ENCODE measurements at regions not wholly inside any gene's neighbourhood (a gene's known extent, or its start where the extent isn't known, plus 50 kb on each side); places are given as distances from the start of the nearest gene placed in this dataset.

- Histone ChIP-seq H3K4me3 (ENCODE audit: low read depth in 2 of 2, low read length in 2 of 2) (no peak overlapping the region), H3K9me3 (ENCODE audit: control insufficient read depth, insufficient read depth, low read depth, low read length) (no peaks in the 10 kb centered on the region), H3K36me3 (ENCODE audit: control insufficient read depth, insufficient read depth, low read length) (no peaks in the 10 kb centered on the region), H3K4me1 (ENCODE audit: control insufficient read depth, insufficient read depth, low read length) (no peaks in the 10 kb centered on the region), H3K27ac (ENCODE audit: low read length) (no peak overlapping the region), H3K27me3 (ENCODE audit: control insufficient read depth, insufficient read depth, low read length) (no peaks in the 10 kb centered on the region)
- intact Hi-C loops (cut with micrococcal nuclease; ENCODE audit: unreplicated experiment) = no loop called here
- BruUV-seq (replicated peaks) = no TSS peak
- TF ChIP-seq CTCF (IDR thresholded peaks at IDR 0.05) (no peak), SIN3A (IDR thresholded peaks at IDR 0.05; ENCODE audit: borderline replicate concordance, insufficient read depth, low read depth, low read length) (no peak), TCF7L2 (IDR thresholded peaks at IDR 0.05; ENCODE audit: low read depth, low read length) (no peak), POLR2AphosphoS5 (IDR thresholded peaks at IDR 0.05; ENCODE audit: low read depth, low read length) (no peak)
- TF ChIP-seq, protein P1, sequence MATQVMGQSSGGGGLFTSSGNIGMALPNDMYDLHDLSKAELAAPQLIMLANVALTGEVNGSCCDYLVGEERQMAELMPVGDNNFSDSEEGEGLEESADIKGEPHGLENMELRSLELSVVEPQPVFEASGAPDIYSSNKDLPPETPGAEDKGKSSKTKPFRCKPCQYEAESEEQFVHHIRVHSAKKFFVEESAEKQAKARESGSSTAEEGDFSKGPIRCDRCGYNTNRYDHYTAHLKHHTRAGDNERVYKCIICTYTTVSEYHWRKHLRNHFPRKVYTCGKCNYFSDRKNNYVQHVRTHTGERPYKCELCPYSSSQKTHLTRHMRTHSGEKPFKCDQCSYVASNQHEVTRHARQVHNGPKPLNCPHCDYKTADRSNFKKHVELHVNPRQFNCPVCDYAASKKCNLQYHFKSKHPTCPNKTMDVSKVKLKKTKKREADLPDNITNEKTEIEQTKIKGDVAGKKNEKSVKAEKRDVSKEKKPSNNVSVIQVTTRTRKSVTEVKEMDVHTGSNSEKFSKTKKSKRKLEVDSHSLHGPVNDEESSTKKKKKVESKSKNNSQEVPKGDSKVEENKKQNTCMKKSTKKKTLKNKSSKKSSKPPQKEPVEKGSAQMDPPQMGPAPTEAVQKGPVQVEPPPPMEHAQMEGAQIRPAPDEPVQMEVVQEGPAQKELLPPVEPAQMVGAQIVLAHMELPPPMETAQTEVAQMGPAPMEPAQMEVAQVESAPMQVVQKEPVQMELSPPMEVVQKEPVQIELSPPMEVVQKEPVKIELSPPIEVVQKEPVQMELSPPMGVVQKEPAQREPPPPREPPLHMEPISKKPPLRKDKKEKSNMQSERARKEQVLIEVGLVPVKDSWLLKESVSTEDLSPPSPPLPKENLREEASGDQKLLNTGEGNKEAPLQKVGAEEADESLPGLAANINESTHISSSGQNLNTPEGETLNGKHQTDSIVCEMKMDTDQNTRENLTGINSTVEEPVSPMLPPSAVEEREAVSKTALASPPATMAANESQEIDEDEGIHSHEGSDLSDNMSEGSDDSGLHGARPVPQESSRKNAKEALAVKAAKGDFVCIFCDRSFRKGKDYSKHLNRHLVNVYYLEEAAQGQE (IDR thresholded peaks at IDR 0.05; ENCODE audit: insufficient read depth in 1 of 2, low read depth in 2 of 2, low read length in 1 of 2) = no peak
- DNase-seq (ENCODE audit: low read depth, low spot score) (no peak), ATAC-seq (no peak)
- CTCF ChIA-PET = no interaction called here
- POLR2A ChIA-PET = no interaction called here
- in situ Hi-C loops (cut with HindIII; ENCODE audit: low pct_unique_long_range_greater_than_20kb, low sequenced_read_pairs) = no loop called here
Observed at GRCh38 chr22:47417699-47418098, 655.2 kb downstream of the TBC1D22A start.

GRCh38 chr22:47411006-47411405 is 648.6 kb downstream of the TBC1D22A start:
- in situ Hi-C loops (cut with HindIII; ENCODE audit: low pct_unique_long_range_greater_than_20kb, low sequenced_read_pairs) = no loop called here
- H3K4me3 ChIP-seq (ENCODE audit: low read depth in 2 of 2, low read length in 2 of 2) = no peak overlapping the region
- no peak overlapping the region for H3K27ac ChIP-seq (ENCODE audit: low read length)
- no peaks in the 10 kb centered on the region for H3K9me3 ChIP-seq (ENCODE audit: control insufficient read depth, insufficient read depth, low read depth, low read length)
- no peaks in the 10 kb centered on the region for H3K27me3 ChIP-seq (ENCODE audit: control insufficient read depth, insufficient read depth, low read length)
- no peak for DNase-seq (ENCODE audit: low read depth, low spot score)
- TF ChIP-seq CTCF (IDR thresholded peaks at IDR 0.05) = no peak
- TF ChIP-seq TCF7L2 (IDR thresholded peaks at IDR 0.05; ENCODE audit: low read depth, low read length) = no peak
- TF ChIP-seq SIN3A (IDR thresholded peaks at IDR 0.05; ENCODE audit: borderline replicate concordance, insufficient read depth, low read depth, low read length) = no peak
- TF ChIP-seq, protein P1 (IDR thresholded peaks at IDR 0.05; ENCODE audit: insufficient read depth in 1 of 2, low read depth in 2 of 2, low read length in 1 of 2) = no peak
- TF ChIP-seq POLR2AphosphoS5 (IDR thresholded peaks at IDR 0.05; ENCODE audit: low read depth, low read length) = no peak
- intact Hi-C loops (cut with micrococcal nuclease; ENCODE audit: unreplicated experiment) = no loop called here
- BruUV-seq (replicated peaks) = no TSS peak
- no peaks in the 10 kb centered on the region for H3K4me1 ChIP-seq (ENCODE audit: control insufficient read depth, insufficient read depth, low read length)
- no peak for ATAC-seq
- H3K36me3 ChIP-seq (ENCODE audit: control insufficient read depth, insufficient read depth, low read length) = no peaks in the 10 kb centered on the region
- POLR2A ChIA-PET = no interaction called here
- CTCF ChIA-PET = no interaction called here

Data from Panc1 (cell line).